GM18507 (cell line): ENCODE measurements at regions not wholly inside any gene's neighbourhood (a gene's known extent, or its start where the extent isn't known, plus 50 kb on each side); places are given as distances from the start of the nearest gene placed in this dataset.

Experiments
- DNase-seq: peaks from one replicate; pipeline ENCODE4 v3.0.0; 2011; ENCODE audit warnings: low read depth; ENCODE audit not compliant: insufficient read length; ENCODE audit errors: extremely low spot score
- FAIRE-seq: peaks from 2 replicates; lab custom pipeline; 2011; peaks lifted over from hg19 to GRCh38; lab: Jason Lieb, UNC

- no peak for DNase-seq
- no peak for FAIRE-seq
Observed at GRCh38 chr18:72206814-72207213, 337.3 kb downstream of the CBLN2 start.

- FAIRE-seq (no peak), DNase-seq (no peak)
Observed at GRCh38 chr18:72201032-72201431, 343.1 kb downstream of the CBLN2 start.

DNA sequence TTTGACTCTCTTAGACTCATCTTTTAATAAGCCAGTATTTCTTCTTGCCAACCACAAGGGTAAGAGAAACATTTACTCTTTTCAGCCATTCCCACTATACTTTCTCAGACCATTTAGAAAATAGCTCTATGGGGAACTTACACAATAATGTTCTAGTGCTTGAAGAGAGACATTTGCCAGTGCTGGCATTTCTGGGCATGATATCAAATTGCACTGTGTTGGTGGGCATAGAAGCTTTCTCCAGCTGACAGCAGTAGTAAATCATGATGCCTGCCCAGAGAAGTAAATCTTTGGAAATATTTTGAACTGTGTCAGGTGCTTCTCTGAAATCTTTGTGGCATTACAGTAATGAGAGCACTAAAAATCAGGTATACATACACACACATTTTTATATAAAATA is 346.6 kb downstream of the CBLN2 start:
- DNase-seq (no peak), FAIRE-seq (no peak)

DNA sequence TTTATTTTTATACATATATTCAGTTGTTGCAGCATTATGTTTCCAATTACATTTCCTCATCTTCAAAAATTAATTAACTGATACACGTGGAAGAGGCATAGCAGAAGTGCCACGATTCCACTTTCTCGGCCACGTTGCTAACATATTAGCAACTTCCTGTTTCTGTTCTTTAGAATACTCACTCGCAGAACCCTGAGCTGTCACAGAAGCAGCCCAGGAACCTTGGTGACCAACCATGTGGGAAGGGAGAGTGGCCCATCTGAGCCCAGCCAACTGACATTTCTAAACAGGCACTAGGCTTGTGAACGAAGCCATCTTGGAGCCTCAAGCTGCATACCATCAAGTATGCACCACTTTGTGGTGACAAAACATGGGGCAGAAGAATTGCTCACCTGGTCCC is 350.1 kb downstream of the CBLN2 start:
- FAIRE-seq: no peak
- DNase-seq: no peak

DNA sequence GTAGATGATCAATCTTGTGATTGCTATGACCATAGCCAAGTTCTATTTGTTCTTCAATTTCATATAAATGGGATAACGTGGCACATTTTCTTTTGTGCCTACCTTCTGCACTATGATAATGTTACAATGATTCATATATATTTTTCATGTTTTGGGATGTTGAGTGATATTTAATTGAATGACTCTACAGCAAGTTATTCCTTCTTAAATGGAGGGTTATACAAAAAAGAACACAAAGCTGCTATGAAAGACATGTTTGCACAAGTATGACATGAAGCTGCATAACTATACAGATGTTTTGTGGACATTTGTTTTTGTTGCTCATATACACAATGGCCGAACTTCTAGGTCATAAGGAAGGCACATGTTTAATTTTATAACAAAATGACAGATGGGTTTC is 356.2 kb downstream of the CBLN2 start:
- FAIRE-seq: no peak
- DNase-seq: no peak

DNA sequence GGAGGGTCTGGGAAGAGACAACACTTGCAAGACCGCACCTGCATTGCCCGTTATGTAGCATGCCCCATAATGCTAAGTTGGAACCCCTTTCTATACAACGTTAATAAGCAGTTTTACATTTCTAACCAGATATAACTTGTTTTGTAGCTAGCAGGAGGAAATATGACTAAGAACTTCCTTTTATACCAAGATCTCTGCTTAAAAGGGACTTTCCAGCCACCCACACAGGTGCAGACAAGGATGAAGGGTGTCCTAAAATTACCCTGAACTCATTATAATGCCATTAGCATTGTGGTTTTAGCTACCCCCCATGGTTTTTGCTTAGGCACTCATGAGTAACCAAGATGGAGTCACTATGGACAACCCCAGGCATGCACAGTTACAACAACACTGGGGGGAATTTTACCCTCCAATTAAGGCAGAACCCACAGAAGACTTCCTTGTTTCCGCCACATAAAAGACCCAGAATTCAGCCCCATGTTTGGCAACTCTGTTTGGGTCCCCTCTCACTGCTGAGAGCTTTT is 362.8 kb downstream of the CBLN2 start:
- no peak for FAIRE-seq
- DNase-seq: no peak

DNA sequence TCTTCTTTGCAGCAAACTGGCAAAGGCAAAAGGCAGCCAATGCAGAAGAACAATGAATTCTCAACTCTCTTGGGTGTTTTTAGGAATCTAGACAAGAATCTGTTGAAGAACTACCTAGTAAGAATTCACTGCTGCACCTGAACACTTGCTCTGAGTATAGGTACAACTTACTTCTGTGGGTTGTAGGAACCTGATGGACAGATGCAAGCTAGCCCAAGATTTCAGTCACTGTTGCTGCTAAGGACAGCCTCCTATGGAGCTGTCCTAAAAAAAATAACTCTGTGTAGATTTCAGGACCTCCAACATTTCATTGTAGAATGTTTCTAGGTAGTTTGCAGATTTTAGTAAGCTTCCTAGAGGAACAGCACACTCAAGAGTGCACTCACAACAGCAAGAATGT is 363.5 kb downstream of the CBLN2 start:
- no peak for FAIRE-seq
- DNase-seq: no peak

DNA sequence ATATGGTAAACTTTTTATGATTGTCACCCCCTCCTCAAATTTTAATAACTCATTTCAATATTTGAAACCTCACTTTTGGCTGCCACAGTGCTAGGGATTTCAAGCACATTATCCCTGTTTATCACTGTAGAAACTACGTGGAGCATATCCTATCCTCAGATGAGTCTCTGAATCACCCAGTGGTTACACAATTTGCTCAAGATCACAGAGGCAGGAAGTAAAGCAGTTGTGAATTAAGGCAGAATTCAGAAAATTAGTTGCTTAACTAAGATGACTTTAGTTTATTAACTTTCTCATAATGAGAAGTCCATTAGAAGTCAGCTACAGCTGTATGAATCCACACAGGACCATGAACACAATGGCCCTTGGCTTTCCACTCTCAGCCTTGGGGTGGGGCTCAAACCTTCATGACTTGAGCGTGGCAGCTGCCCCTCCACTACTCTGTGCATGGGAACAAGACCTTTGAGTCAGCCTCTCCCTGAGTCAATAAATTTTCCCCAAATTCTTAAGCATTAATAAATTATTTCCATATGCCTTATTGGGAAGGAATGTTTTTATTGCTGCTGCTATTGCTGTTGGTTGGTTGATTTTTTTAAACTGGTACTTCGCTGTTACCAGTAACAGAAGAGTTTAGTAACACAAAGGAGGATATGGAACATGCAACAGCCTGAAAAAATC is 369.0 kb downstream of the CBLN2 start:
- DNase-seq: no peak
- no peak for FAIRE-seq

DNA sequence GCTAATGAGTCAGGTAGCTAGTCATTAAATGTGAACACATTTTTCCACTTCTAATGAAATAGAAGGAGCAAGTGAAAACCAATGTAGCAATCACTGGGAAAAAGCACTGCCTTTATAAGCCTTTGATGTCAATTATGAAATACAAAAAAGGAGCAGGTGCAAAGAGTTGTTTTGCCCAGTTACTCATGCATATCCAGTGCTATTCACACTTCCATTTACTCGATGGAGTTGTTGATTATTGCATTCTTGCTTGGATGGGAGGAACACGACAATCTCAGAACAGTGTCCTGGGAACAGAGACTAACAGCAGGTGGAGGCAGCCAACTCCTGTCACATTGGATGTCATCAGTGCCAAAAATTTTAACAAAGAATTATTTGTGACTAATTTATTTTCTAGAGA is 372.5 kb downstream of the CBLN2 start:
- no peak for FAIRE-seq
- no peak for DNase-seq

GRCh38 chr18:72161691-72162090 is 382.5 kb downstream of the CBLN2 start:
- no peak for DNase-seq
- no peak for FAIRE-seq

- FAIRE-seq (no peak), DNase-seq (no peak)
Observed at GRCh38 chr18:72160510-72161445, 383.4 kb downstream of the CBLN2 start.

DNA sequence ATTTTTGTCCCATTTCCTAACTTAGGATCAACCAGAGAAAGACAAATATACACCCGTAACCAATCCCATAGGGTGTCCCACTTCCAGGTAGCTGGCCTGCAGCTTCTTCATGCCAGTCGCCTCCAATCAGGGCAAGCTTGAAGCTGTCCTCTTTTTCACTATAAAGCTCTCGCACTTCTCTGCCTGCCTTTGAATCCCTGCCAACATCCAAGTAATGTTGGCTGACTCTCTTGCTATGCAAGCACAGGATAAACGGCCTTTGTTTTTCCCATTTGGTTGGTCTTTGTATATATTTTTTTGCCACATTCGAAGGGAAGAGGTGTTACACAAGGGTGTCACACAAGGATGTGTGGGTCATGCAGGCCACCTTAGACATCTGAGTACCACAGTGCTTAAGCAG is 388.8 kb downstream of the CBLN2 start:
- FAIRE-seq (no peak), DNase-seq (no peak)

- DNase-seq: no peak
- FAIRE-seq: no peak
Observed at GRCh38 chr18:72154926-72155325, 389.2 kb downstream of the CBLN2 start.

DNA sequence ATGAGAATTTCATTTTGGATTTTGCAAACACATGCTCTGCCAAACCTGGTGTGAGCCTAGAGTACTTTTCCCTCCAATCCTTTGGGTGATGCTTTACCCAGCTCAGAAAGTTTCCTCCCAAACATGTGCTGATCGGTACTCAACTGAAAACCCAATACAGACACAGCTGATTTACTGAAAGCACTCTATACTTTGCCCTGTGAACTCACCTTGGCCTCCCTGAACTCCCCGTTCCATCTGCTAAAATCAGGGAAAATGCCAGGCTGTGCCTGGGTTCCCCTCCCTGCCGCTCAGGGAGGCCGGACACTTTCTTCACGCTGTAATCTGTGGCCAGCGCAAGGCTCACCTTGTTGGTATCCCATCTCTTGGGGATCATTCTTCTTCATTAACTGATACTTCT is 391.2 kb downstream of the CBLN2 start:
- DNase-seq (no peak), FAIRE-seq (no peak)

- FAIRE-seq (no peak), DNase-seq (no peak)
Observed at GRCh38 chr18:72147830-72148229, 396.3 kb downstream of the CBLN2 start.

DNA sequence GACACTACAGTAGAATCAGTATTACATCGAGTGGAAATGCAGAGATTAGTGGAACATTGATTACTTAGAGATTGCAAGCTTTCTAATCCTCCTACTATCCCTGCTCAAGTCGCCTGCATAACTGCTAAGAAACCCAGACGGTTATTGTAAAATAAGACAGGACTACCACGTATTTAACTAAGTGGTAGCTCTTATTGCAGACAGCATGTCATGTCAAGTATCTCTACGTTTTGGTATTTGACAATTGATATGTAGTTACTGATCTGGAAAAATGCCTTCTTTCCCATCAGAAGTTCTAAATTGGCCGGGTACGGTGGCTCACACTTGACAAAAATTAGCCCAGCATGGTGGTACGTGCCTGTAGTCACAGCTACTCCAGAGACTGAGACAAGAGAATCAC is 404.1 kb downstream of the CBLN2 start:
- FAIRE-seq (no peak), DNase-seq (no peak)

DNA sequence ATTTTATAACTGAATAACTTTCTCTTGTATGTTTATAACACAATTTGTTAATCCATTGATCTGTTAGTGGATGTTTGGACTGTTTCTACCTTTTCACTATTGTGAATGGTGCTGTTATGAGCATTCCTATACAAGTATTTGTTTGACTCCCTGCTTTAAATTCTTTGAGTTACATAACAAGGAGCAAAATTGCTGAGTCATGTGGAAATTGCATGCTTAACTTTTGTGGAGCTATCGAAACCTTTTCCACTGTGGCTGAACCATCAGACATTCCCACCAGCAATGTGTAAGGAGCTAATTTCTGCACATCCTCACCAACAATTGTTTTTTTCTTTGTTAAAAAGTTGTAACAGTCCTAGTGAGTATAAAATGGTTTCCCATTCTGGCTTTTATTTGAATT is 415.5 kb downstream of the CBLN2 start:
- DNase-seq: no peak
- no peak for FAIRE-seq

DNA sequence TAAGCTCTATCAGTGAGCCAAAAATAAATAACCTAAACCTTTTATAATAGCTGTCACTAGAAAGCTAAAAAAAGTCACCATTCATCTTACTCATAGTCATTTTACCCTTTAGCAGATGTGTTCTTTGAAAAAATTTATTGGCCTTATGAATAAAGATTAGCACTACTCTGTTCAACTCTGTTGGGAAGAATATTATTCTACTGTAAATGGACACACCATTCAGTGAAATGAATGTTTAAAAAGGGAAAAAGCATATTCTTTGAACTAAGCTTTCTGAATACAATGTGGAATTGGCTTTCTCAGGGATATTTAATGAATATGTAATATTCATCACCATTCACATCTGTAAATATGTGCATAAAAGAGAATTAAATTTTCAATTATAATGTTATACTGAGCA is 422.0 kb downstream of the CBLN2 start:
- FAIRE-seq: no peak

GRCh38 chr18:72119082-72119481 is 425.1 kb downstream of the CBLN2 start:
- FAIRE-seq (no peak), DNase-seq (no peak)

More for the DNA sequence above, 422.0 kb downstream of the CBLN2 start:
- no peak for DNase-seq

GRCh38 chr18:72114801-72115594 is 429.1 kb downstream of the CBLN2 start:
- FAIRE-seq (no peak), DNase-seq (no peak)
